Neural crest cell (in vitro differentiated cells): ENCODE measurements at regions not wholly inside any gene's neighbourhood (a gene's known extent, or its start where the extent isn't known, plus 50 kb on each side); places are given as distances from the start of the nearest gene placed in this dataset.

Experiments used
- DNase-seq: peaks from one replicate; pipeline ENCODE4 v3.0.0; 2021; ENCODE audit warnings: low read depth, mixed read lengths, low spot score
- H3K27ac Mint-ChIP-seq: one replicate; pipeline ENCODE4 v1.8.0; 2021; ENCODE audit warnings: mild to moderate bottlenecking, mixed read lengths; ENCODE audit not compliant: unreplicated experiment
- H3K27me3 Mint-ChIP-seq: 2 replicates; pipeline ENCODE4 v1.8.0; 2021; ENCODE audit warnings: low read depth, mild to moderate bottlenecking, mixed read lengths
- H3K36me3 Mint-ChIP-seq: 2 replicates; pipeline ENCODE4 v1.8.0; 2021; ENCODE audit warnings: low read depth, mild to moderate bottlenecking, mixed read lengths
- H3K4me1 Mint-ChIP-seq: 2 replicates; pipeline ENCODE4 v1.8.0; 2021; ENCODE audit warnings: mixed read lengths
- H3K4me3 Mint-ChIP-seq: one replicate; pipeline ENCODE4 v1.8.0; 2021; ENCODE audit warnings: mild to moderate bottlenecking, mixed read lengths
- H3K9me3 Mint-ChIP-seq: 2 replicates; pipeline ENCODE4 v1.8.0; 2021; ENCODE audit warnings: mixed read lengths
- TF ChIP-seq, protein P1 (sequence below): fragments of 200-600 bp; sonication (generic); conservative IDR thresholded peaks from 2 replicates; pipeline ENCODE4 v1.5.0; 2021; ENCODE audit warnings: antibody characterized with exemption, mild to moderate bottlenecking

DNA sequence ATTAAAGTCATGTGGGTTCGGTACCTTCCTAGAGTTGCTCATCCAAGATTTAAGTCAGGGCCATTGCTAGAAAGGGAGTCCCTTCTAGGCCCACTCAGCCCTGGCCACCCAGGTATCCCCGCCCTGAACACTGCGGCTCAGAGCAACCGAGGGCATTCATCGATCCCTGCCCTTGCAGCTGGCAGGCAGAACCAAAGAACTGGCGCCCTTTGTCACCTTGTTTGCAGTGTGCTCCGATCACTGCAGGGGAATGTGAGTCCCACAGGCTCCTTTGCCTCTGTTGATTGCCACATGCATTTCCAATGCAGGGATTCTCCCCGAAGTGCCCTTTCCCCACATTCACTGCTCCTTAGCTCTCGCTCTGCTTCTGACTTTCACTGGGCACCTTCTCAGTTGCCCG lies 108.5 kb downstream of the CMPK2 start:
- Mint-ChIP-seq H3K4me1 (peaks cover 10% of the 10 kb centered on the region), H3K4me3 (no peak overlapping the region)

DNA sequence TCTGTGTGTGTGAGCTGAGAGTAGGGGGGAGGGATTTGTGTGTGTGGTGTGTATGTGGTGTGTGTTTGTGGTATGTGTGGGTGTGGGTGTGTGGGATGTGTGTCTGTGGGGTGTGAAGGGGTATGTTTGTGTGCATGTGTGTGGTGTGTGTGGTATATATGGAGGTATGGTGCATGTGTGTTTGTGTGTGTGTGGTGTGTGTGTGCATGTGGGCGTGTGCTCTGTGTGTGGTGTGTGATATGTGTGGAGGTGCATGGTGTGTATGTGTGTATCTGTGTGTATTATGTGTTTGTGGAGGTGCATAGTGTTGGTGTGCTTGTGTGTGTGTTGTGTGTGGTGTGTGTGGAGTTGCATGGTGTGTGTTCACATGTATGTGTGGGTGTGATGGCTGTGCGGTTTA lies 106.0 kb downstream of the CMPK2 start:
- H3K27me3 Mint-ChIP-seq, result no peaks in the 10 kb centered on the region

More for the DNA sequence above, 108.5 kb downstream of the CMPK2 start:
- Mint-ChIP-seq H3K27me3 (no peaks in the 10 kb centered on the region), H3K36me3 (no peaks in the 10 kb centered on the region), H3K27ac (no peak overlapping the region), H3K9me3 (no peaks in the 10 kb centered on the region)
- TF ChIP-seq, protein P1, sequence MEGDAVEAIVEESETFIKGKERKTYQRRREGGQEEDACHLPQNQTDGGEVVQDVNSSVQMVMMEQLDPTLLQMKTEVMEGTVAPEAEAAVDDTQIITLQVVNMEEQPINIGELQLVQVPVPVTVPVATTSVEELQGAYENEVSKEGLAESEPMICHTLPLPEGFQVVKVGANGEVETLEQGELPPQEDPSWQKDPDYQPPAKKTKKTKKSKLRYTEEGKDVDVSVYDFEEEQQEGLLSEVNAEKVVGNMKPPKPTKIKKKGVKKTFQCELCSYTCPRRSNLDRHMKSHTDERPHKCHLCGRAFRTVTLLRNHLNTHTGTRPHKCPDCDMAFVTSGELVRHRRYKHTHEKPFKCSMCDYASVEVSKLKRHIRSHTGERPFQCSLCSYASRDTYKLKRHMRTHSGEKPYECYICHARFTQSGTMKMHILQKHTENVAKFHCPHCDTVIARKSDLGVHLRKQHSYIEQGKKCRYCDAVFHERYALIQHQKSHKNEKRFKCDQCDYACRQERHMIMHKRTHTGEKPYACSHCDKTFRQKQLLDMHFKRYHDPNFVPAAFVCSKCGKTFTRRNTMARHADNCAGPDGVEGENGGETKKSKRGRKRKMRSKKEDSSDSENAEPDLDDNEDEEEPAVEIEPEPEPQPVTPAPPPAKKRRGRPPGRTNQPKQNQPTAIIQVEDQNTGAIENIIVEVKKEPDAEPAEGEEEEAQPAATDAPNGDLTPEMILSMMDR, result no peak
- DNase-seq, result no peak

DNA sequence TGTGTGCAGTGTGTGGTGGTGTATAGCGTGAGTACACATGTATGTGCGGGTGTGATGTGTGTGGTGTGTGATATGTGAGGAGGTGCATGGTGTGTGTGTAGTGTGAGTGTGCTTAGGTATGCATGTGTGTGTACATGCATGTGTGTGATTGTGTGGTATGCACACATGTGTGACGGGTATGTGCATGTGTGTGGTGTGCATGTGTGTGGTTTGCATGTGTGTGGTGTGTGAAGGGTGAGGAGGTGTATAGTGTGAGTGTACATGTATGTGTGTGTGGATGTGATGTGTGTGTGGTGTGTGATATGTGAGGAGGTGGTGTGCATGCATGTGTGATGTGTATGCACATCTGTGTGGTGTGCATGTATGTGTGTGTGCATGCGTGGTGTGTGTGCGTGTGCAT lies 105.6 kb downstream of the CMPK2 start:
- H3K27me3 Mint-ChIP-seq, result no peaks in the 10 kb centered on the region
- H3K9me3 Mint-ChIP-seq, result peaks cover 3% of the 10 kb centered on the region
- no peak overlapping the region for H3K4me3 Mint-ChIP-seq
- TF ChIP-seq, protein P1, result no peak
- peaks cover 2% of the 10 kb centered on the region for H3K36me3 Mint-ChIP-seq
- no peak overlapping the region for H3K27ac Mint-ChIP-seq
- peaks cover 10% of the 10 kb centered on the region for H3K4me1 Mint-ChIP-seq
- DNase-seq, result no peak

More for the DNA sequence above, 106.0 kb downstream of the CMPK2 start:
- Mint-ChIP-seq H3K4me1 (peaks cover 6% of the 10 kb centered on the region), H3K36me3 (peaks cover 2% of the 10 kb centered on the region), H3K9me3 (peaks cover 3% of the 10 kb centered on the region), H3K4me3 (no peak overlapping the region), H3K27ac (no peak overlapping the region)
- DNase-seq, result no peak
- TF ChIP-seq, protein P1, result no peak

DNA sequence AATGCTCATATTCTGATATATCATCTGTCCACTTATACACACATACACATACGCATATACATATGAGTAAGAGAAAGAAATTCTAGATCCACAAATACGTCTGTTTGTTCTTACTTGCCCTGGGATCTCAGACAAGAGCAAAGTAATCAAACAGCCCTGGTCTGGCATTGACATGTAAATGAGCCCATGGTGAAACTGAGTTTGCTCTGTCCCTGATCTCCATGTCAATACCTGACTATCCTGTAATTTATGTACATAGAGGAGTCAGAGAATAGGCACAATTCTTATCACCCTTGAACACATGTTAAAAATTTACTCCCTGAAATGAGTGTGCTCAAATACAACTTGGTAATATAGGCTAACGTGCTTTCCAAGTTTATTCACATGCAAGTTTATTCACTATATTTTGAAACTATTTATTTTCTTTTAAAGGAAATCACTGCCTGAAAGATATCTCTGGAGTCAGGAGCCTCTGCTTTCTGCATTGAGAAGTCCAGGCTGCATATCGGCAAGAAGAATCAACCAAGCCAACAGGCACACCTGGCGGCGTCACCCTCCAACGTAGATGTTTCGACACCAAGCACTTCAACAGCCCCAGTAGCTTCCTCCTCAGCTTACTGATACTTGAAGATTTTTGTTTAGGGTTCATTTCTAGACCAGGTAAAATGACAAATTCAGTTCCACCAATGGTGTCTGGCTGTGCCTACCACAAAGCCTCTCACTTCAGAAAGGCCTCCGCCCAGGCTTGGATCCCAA lies 100.6 kb downstream of the CMPK2 start:
- H3K4me1 Mint-ChIP-seq, result peaks cover 16% of the 10 kb centered on the region
- no peak overlapping the region for H3K27ac Mint-ChIP-seq
- TF ChIP-seq, protein P1, result no peak
- DNase-seq, result no peak
- peaks cover 2% of the 10 kb centered on the region for H3K36me3 Mint-ChIP-seq
- H3K4me3 Mint-ChIP-seq, result no peak overlapping the region
- H3K27me3 Mint-ChIP-seq, result no peaks in the 10 kb centered on the region
- H3K9me3 Mint-ChIP-seq, result peaks cover 3% of the 10 kb centered on the region

DNA sequence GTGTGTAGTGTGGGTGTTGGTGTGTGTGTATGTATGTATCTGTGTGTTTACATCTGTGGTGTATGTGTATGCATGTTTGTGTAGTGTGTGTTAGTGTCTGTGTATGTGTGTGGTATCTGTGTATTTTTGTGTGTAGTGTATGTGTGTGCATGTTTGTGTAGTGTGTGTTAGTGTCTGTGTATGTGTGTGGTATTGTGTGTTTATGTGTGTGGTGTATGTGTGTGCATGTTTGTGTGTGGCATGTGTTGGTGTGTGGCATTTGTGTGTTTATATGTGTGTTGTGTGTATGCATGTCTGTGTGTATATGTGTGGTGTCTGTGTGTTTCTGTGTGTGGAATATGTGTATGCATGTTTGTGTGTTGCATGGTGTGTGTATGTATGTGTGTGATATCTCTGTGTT lies 96.4 kb downstream of the CMPK2 start:
- Mint-ChIP-seq H3K4me1 (peaks cover 50% of the 10 kb centered on the region), H3K36me3 (no peaks in the 10 kb centered on the region), H3K9me3 (no peaks in the 10 kb centered on the region), H3K4me3 (no peak overlapping the region), H3K27ac (no peak overlapping the region), H3K27me3 (no peaks in the 10 kb centered on the region)
- TF ChIP-seq, protein P1, result no peak
- DNase-seq, result no peak
